HG03558 (cell line): ENCODE measurements at regions not wholly inside any gene's neighbourhood (a gene's known extent, or its start where the extent isn't known, plus 50 kb on each side); places are given as distances from the start of the nearest gene placed in this dataset.

ENCODE experiments used
- ATAC-seq: cut with Tn5 transposase; IDR thresholded peaks from one replicate; pipeline ENCODE4 v1.9.1; 2021; ENCODE audit warnings: moderate number of reproducible peaks; ENCODE audit not compliant: unreplicated experiment; ENCODE audit errors: extremely low read depth

GRCh38 chr9:14478175-14479162, 164.5 kb upstream of the NFIB start:
- no peak for ATAC-seq

- ATAC-seq = no peak
These were observed 157.1 kb upstream of the NFIB start for GRCh38 chr9:14471041-14471440.

GRCh38 chr9:14467675-14468374, 153.9 kb upstream of the NFIB start:
- no peak for ATAC-seq

- ATAC-seq = no peak
These were observed 152.9 kb upstream of the NFIB start for GRCh38 chr9:14466828-14467227.

GRCh38 chr9:14466429-14466818, 152.5 kb upstream of the NFIB start:
- ATAC-seq = no peak

- ATAC-seq = no peak
These were observed 149.0 kb upstream of the NFIB start for GRCh38 chr9:14462950-14463349.

GRCh38 chr9:14455243-14455642, 141.3 kb upstream of the NFIB start:
- ATAC-seq = no peak

GRCh38 chr9:14453286-14453685, 139.3 kb upstream of the NFIB start:
- no peak for ATAC-seq

GRCh38 chr9:14452539-14452938, 138.6 kb upstream of the NFIB start:
- no peak for ATAC-seq

GRCh38 chr9:14451949-14452348, 138.0 kb upstream of the NFIB start:
- peak; percentile 70 for ATAC-seq

- ATAC-seq = no peak
These were observed 133.2 kb upstream of the NFIB start for GRCh38 chr9:14447103-14447502.

- ATAC-seq = no peak
These were observed 132.0 kb upstream of the NFIB start for GRCh38 chr9:14445946-14446345.

GRCh38 chr9:14442956-14443355, 129.0 kb upstream of the NFIB start:
- no peak for ATAC-seq

GRCh38 chr9:14441976-14442651, 128.2 kb upstream of the NFIB start:
- ATAC-seq = no peak

GRCh38 chr9:14441115-14441514, 127.2 kb upstream of the NFIB start:
- no peak for ATAC-seq

GRCh38 chr9:14440062-14440461, 126.1 kb upstream of the NFIB start:
- no peak for ATAC-seq

GRCh38 chr9:14439555-14439954, 125.6 kb upstream of the NFIB start:
- no peak for ATAC-seq

- no peak for ATAC-seq
These were observed 124.5 kb upstream of the NFIB start for GRCh38 chr9:14438232-14439021.

- ATAC-seq = no peak
These were observed 123.7 kb upstream of the NFIB start for GRCh38 chr9:14437354-14438231.
